ENCODE measurements at regions not wholly inside any gene's neighbourhood (a gene's known extent, or its start where the extent isn't known, plus 50 kb on each side); places are given as distances from the start of the nearest gene placed in this dataset.

DNA sequence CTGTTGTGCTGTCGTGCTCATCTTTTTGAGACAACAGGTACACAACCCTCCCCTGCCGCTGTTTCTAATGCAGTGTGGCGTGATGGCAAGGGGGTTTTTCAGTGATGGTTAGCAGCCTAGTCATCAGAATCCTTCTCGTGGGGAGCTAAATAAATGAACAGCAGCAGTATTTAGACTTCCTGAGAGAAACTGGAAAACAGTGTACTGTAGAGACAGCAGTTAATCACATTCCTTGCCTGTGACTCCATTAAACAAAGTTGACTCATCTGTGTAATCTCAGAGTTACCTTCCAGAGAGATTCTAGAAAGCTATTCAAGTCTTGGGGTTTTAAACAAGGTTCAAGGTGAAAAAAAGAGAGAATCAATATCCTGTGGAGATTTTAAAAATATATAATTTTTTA lies 1753.2 kb upstream of the PCDH7 start:
- DNase-seq (ENCODE audit: insufficient read length, low spot score) (peak; percentile 7), FAIRE-seq (no peak)

- peak; percentile 1 for DNase-seq (ENCODE audit: insufficient read length, low spot score)
- FAIRE-seq: no peak
Measured at GRCh38 chr4:28973587-28974350, 1746.4 kb upstream of the PCDH7 start.

DNA sequence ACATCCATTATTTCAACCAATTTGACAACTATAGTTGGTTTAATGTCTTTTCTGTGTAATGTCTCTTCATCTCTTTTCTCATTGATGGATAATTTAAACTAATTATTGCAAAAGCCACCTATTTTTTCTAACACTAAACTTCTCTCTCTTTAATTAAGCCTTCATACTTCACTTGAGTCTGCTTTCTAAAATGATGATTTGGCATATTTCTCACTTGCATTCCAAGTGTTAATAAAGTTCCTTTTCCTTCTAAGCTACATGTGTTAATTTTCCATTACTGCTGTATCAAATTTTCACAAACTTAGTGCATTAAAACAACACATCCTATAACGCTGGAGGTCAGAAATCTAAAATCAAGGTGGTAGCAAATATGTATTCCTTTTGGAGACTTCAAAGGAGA lies 1743.8 kb upstream of the PCDH7 start:
- DNase-seq (ENCODE audit: insufficient read length, low spot score): no peak
- FAIRE-seq: no peak

- no peak for DNase-seq (ENCODE audit: insufficient read length, low spot score)
- FAIRE-seq: no peak
Measured at GRCh38 chr4:29002151-29002550, 1718.0 kb upstream of the PCDH7 start.

- FAIRE-seq (no peak), DNase-seq (ENCODE audit: insufficient read length, low spot score) (no peak)
Measured at GRCh38 chr4:29005838-29006237, 1714.3 kb upstream of the PCDH7 start.

GRCh38 chr4:29009908-29010307 lies 1710.3 kb upstream of the PCDH7 start:
- FAIRE-seq (no peak), DNase-seq (ENCODE audit: insufficient read length, low spot score) (no peak)

DNA sequence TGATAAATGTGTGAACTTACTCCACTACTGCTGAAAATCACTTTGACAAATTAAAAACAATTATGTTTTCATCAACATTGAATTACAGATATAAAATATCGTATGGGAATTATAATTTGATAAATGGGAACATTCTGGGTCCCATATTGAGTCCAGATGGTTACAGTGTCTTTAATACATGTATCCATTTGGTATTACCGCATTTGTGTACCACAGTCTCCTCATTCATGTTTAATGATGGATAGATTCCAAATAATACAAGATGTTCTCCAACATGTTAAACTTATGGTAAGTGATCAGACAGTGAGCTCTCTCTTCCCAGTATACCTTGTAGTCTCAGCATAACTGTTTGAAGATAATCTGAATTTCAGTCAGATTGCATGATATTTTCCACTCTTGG lies 1706.8 kb upstream of the PCDH7 start:
- no peak for FAIRE-seq
- DNase-seq (ENCODE audit: insufficient read length, low spot score): no peak

- DNase-seq (ENCODE audit: insufficient read length, low spot score) (no peak), FAIRE-seq (no peak)
Measured at GRCh38 chr4:29014555-29014954, 1705.6 kb upstream of the PCDH7 start.

GRCh38 chr4:29033703-29034102 lies 1686.5 kb upstream of the PCDH7 start:
- no peak for FAIRE-seq
- DNase-seq (ENCODE audit: insufficient read length, low spot score): no peak

DNA sequence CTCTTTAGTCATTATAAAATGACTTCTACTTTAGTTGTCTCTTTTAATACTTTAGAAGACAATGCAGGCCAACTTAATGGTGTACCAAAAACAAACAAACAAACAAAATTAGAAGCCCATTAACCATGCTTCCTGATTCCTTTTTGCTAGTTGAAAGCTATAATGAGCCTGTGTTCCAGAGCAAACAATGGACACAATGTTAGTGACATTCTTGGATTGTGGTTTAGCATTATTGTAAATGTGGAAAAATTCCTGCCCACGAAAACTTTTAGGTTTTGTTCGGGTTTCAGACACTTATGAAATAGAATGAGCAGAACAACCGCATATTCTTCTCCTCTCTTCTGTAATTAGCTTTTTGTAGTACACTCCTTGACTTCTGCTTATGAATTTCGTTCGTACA lies 1682.7 kb upstream of the PCDH7 start:
- DNase-seq (ENCODE audit: insufficient read length, low spot score) (no peak), FAIRE-seq (no peak)

DNA sequence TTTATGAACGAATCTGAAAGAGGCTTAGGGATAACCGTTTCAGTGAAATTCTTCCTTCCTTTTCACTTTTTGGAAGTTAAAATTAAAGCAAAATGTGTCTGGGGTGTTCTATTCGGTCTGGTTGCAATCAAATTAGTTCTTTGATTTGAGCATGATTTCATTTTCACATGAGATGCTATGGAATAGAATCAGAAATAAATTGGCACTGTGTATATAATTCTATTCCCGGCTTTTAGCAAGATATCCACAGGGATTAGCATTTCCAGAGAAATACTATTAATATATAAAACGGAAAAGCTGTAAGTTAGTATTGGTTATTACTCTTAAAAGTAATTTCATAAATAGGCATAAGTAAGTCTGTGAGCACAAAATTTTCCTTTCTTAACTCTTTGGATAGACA lies 1676.8 kb upstream of the PCDH7 start:
- no peak for FAIRE-seq

GRCh38 chr4:29046186-29046585 lies 1674.0 kb upstream of the PCDH7 start:
- no peak for DNase-seq (ENCODE audit: insufficient read length, low spot score)

More for the DNA sequence above, 1676.8 kb upstream of the PCDH7 start:
- DNase-seq (ENCODE audit: insufficient read length, low spot score): no peak

GRCh38 chr4:29046781-29047180 lies 1673.4 kb upstream of the PCDH7 start:
- no peak for DNase-seq (ENCODE audit: insufficient read length, low spot score)
- FAIRE-seq: no peak

More at GRCh38 chr4:29046186-29046585, 1674.0 kb upstream of the PCDH7 start:
- no peak for FAIRE-seq

- FAIRE-seq (no peak), DNase-seq (ENCODE audit: insufficient read length, low spot score) (no peak)
Measured at GRCh38 chr4:29047341-29048041, 1672.7 kb upstream of the PCDH7 start.

- DNase-seq (ENCODE audit: insufficient read length, low spot score): no peak
- FAIRE-seq: no peak
Measured at GRCh38 chr4:29051381-29051965, 1668.7 kb upstream of the PCDH7 start.

GRCh38 chr4:29052266-29052665 lies 1667.9 kb upstream of the PCDH7 start:
- no peak for FAIRE-seq
- no peak for DNase-seq (ENCODE audit: insufficient read length, low spot score)

- FAIRE-seq (no peak), DNase-seq (ENCODE audit: insufficient read length, low spot score) (no peak)
Measured at GRCh38 chr4:29058531-29058930, 1661.6 kb upstream of the PCDH7 start.

DNA sequence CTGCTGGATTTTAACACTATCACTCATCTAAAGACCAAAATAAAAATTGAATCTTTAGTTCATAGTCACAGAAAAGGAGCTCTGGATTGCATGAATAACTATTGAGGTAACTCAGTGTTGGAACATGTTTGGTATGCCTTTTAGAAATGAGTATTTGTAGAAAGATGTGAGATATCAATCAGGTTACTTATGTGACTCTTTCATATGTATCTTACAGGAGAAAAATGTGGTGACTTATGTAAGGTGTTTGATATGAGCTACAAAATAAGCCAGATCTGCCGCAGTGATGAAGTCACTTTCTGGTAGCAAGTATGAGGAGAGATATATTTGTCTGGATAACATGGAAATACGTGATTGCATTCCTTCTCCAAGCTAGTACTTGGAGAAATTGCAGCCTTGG lies 1653.3 kb upstream of the PCDH7 start:
- FAIRE-seq (no peak), DNase-seq (ENCODE audit: insufficient read length, low spot score) (no peak)

DNA sequence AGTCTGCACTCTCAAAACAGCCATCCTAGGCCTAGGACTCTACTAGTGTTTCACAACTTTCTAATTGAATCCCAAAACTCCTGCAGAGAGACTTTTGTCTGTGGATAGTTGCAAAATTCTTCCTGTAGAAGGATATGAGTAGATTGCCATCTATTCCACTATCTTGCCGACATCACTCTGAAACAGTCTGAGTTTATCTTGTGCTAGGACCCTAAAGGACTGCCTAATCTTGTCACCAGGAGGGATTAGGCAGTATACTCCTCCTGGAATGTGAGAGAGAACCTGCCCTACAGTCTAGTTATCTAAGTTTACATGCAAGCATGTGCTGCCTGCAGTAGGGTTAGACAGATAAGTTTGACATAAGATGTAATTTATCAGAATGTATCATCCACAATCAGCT lies 1646.6 kb upstream of the PCDH7 start:
- FAIRE-seq (no peak), DNase-seq (ENCODE audit: insufficient read length, low spot score) (no peak)

- no peak for DNase-seq (ENCODE audit: insufficient read length, low spot score)
- FAIRE-seq: no peak
Measured at GRCh38 chr4:29075366-29075765, 1644.8 kb upstream of the PCDH7 start.

- DNase-seq (ENCODE audit: insufficient read length, low spot score): no peak
- FAIRE-seq: no peak
Measured at GRCh38 chr4:29079260-29079659, 1640.9 kb upstream of the PCDH7 start.

Measured in HTR-8/SVneo (cell line).